ENCODE measurements at regions not wholly inside any gene's neighbourhood (a gene's known extent, or its start where the extent isn't known, plus 50 kb on each side); places are given as distances from the start of the nearest gene placed in this dataset.

- Histone ChIP-seq H3K9me2 (replicated peaks; ENCODE audit: control insufficient read depth, low read length) (no peaks in the 10 kb centered on the region), H4K20me1 (ENCODE audit: control insufficient read depth, insufficient read depth, low read depth, low read length) (no peaks in the 10 kb centered on the region), H3K79me2 (ENCODE audit: control insufficient read depth, low read length) (no peaks in the 10 kb centered on the region), H3K9me3 (ENCODE audit: control insufficient read depth, insufficient read depth, low read length) (no peaks in the 10 kb centered on the region), H3K4me1 (ENCODE audit: control insufficient read depth, low read length) (no peaks in the 10 kb centered on the region), H3K4me2 (ENCODE audit: low read length) (no peak overlapping the region), H3K36me3 (ENCODE audit: control insufficient read depth, low read length) (no peaks in the 10 kb centered on the region), H3K27me3 (ENCODE audit: control insufficient read depth, low read length) (no peaks in the 10 kb centered on the region), H3F3A (ENCODE audit: control insufficient read depth, insufficient read depth) (no peaks in the 10 kb centered on the region), H3K27ac (ENCODE audit: low read depth, low read length) (no peak overlapping the region), H3K4me3 (ENCODE audit: low read length) (no peak overlapping the region)
- TF ChIP-seq EZH2phosphoT487 (IDR thresholded peaks at IDR 0.05; ENCODE audit: borderline replicate concordance, low read length) (no peak), CTCF (IDR thresholded peaks at IDR 0.05; ENCODE audit: low read depth, low read length, poor library complexity, severe bottlenecking) (no peak)
Observed at GRCh38 chr5:117736698-117737097, 1162.1 kb upstream of the SEMA6A start.

- Histone ChIP-seq H3K27me3 (ENCODE audit: control insufficient read depth, low read length) (no peaks in the 10 kb centered on the region), H3K4me1 (ENCODE audit: control insufficient read depth, low read length) (no peaks in the 10 kb centered on the region)
- TF ChIP-seq EZH2phosphoT487 (IDR thresholded peaks at IDR 0.05; ENCODE audit: borderline replicate concordance, low read length) (no peak), CTCF (IDR thresholded peaks at IDR 0.05; ENCODE audit: low read depth, low read length, poor library complexity, severe bottlenecking) (no peak)
Observed at GRCh38 chr5:117734056-117734455, 1159.4 kb upstream of the SEMA6A start.

GRCh38 chr5:117733051-117733450 lies 1158.4 kb upstream of the SEMA6A start:
- TF ChIP-seq CTCF (IDR thresholded peaks at IDR 0.05; ENCODE audit: low read depth, low read length, poor library complexity, severe bottlenecking) (no peak), EZH2phosphoT487 (IDR thresholded peaks at IDR 0.05; ENCODE audit: borderline replicate concordance, low read length) (no peak)
- H3K9me2 ChIP-seq (replicated peaks; ENCODE audit: control insufficient read depth, low read length): no peaks in the 10 kb centered on the region
- H4K20me1 ChIP-seq (ENCODE audit: control insufficient read depth, insufficient read depth, low read depth, low read length): no peaks in the 10 kb centered on the region
- no peaks in the 10 kb centered on the region for H3K4me1 ChIP-seq (ENCODE audit: control insufficient read depth, low read length)
- H3K4me2 ChIP-seq (ENCODE audit: low read length): no peak overlapping the region
- no peaks in the 10 kb centered on the region for H3K79me2 ChIP-seq (ENCODE audit: control insufficient read depth, low read length)
- no peaks in the 10 kb centered on the region for H3K9me3 ChIP-seq (ENCODE audit: control insufficient read depth, insufficient read depth, low read length)
- H3F3A ChIP-seq (ENCODE audit: control insufficient read depth, insufficient read depth): no peaks in the 10 kb centered on the region
- no peaks in the 10 kb centered on the region for H3K36me3 ChIP-seq (ENCODE audit: control insufficient read depth, low read length)
- no peak overlapping the region for H3K4me3 ChIP-seq (ENCODE audit: low read length)
- no peak overlapping the region for H3K27ac ChIP-seq (ENCODE audit: low read depth, low read length)
- H3K27me3 ChIP-seq (ENCODE audit: control insufficient read depth, low read length): no peaks in the 10 kb centered on the region

More at GRCh38 chr5:117734056-117734455, 1159.4 kb upstream of the SEMA6A start:
- Histone ChIP-seq H3K36me3 (ENCODE audit: control insufficient read depth, low read length) (no peaks in the 10 kb centered on the region), H3K9me2 (replicated peaks; ENCODE audit: control insufficient read depth, low read length) (no peaks in the 10 kb centered on the region), H4K20me1 (ENCODE audit: control insufficient read depth, insufficient read depth, low read depth, low read length) (no peaks in the 10 kb centered on the region), H3F3A (ENCODE audit: control insufficient read depth, insufficient read depth) (no peaks in the 10 kb centered on the region), H3K4me2 (ENCODE audit: low read length) (no peak overlapping the region), H3K4me3 (ENCODE audit: low read length) (no peak overlapping the region), H3K9me3 (ENCODE audit: control insufficient read depth, insufficient read depth, low read length) (no peaks in the 10 kb centered on the region), H3K79me2 (ENCODE audit: control insufficient read depth, low read length) (no peaks in the 10 kb centered on the region), H3K27ac (ENCODE audit: low read depth, low read length) (no peak overlapping the region)

GRCh38 chr5:117732264-117732663 lies 1157.6 kb upstream of the SEMA6A start:
- H3K4me3 ChIP-seq (ENCODE audit: low read length): no peak overlapping the region
- no peaks in the 10 kb centered on the region for H3K79me2 ChIP-seq (ENCODE audit: control insufficient read depth, low read length)
- H3K27me3 ChIP-seq (ENCODE audit: control insufficient read depth, low read length): no peaks in the 10 kb centered on the region

More at GRCh38 chr5:117732264-117732663, 1157.6 kb upstream of the SEMA6A start:
- Histone ChIP-seq H3K4me2 (ENCODE audit: low read length) (no peak overlapping the region), H3K4me1 (ENCODE audit: control insufficient read depth, low read length) (no peaks in the 10 kb centered on the region), H3K9me3 (ENCODE audit: control insufficient read depth, insufficient read depth, low read length) (no peaks in the 10 kb centered on the region), H4K20me1 (ENCODE audit: control insufficient read depth, insufficient read depth, low read depth, low read length) (no peaks in the 10 kb centered on the region), H3F3A (ENCODE audit: control insufficient read depth, insufficient read depth) (no peaks in the 10 kb centered on the region), H3K36me3 (ENCODE audit: control insufficient read depth, low read length) (no peaks in the 10 kb centered on the region), H3K27ac (ENCODE audit: low read depth, low read length) (no peak overlapping the region), H3K9me2 (replicated peaks; ENCODE audit: control insufficient read depth, low read length) (no peaks in the 10 kb centered on the region)
- TF ChIP-seq CTCF (IDR thresholded peaks at IDR 0.05; ENCODE audit: low read depth, low read length, poor library complexity, severe bottlenecking): no peak
